HG03039 (cell line): ENCODE measurements at regions not wholly inside any gene's neighbourhood (a gene's known extent, or its start where the extent isn't known, plus 50 kb on each side); places are given as distances from the start of the nearest gene placed in this dataset.

ENCODE experiments used
- ATAC-seq: cut with Tn5 transposase; IDR thresholded peaks from one replicate; pipeline ENCODE4 v1.9.1; 2021; ENCODE audit warnings: mild to moderate bottlenecking, moderate library complexity; ENCODE audit not compliant: unreplicated experiment

- no peak for ATAC-seq
Observed at GRCh38 chr20:6501061-6501460, 266.4 kb upstream of the BMP2 start.

GRCh38 chr20:6499566-6499965, 267.9 kb upstream of the BMP2 start:
- ATAC-seq: no peak

DNA sequence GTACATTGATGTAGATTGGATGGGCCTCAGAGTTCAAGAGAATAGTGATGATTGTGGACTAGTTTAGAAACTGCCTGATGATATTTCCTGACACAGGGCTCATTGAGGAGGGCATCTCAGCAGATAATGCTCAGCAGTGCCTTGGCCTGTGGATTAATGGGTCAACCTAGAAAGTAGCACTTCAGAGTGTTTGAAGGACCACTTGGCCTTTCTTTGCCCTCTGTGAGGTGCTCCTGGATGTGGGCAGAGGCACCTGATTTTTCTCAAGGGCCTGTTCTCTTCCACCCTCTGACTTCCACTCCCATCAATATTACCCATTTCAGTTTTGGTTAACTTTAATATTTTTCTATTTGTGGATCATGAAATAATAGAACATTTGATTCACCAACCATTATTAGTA, 270.6 kb upstream of the BMP2 start:
- no peak for ATAC-seq

- no peak for ATAC-seq
Observed at GRCh38 chr20:6495907-6496306, 271.6 kb upstream of the BMP2 start.

DNA sequence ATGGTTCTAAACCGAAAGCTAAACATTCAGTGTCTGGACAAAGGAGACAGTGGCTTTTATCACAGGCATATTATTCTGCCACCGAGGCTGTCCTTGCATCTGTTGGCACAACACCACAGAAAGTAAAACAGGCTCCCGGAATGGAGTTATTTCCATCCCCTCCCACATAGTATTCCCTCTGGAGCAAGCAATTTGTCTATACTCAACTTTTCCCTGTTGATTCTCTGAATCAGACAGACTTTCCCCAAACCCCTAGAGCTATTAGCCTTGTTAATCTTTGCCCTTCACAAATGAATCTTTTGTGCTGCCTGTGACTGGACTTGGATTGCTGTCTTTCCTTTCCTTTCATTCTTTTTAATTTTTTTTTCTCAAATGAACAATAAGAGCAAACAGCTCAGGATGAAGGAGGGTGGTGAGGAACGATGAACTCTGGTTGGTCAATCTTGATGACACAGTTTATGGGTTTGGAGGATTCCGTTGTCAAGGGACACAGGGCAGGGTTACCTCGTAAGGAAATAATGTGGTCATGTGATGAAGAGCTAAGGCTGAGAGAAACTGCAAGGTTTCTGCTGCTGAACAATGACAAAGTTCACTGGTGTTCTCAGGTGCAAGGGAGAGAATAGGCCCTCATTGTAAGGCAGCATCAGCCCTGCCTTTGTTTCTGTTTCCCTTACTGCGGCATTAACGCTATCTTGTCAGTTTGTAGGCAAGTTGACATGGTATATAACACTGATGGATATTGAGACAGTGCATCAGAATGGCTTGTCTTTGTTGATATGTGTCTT, 275.0 kb upstream of the BMP2 start:
- no peak for ATAC-seq

- no peak for ATAC-seq
Observed at GRCh38 chr20:6490849-6491248, 276.6 kb upstream of the BMP2 start.

DNA sequence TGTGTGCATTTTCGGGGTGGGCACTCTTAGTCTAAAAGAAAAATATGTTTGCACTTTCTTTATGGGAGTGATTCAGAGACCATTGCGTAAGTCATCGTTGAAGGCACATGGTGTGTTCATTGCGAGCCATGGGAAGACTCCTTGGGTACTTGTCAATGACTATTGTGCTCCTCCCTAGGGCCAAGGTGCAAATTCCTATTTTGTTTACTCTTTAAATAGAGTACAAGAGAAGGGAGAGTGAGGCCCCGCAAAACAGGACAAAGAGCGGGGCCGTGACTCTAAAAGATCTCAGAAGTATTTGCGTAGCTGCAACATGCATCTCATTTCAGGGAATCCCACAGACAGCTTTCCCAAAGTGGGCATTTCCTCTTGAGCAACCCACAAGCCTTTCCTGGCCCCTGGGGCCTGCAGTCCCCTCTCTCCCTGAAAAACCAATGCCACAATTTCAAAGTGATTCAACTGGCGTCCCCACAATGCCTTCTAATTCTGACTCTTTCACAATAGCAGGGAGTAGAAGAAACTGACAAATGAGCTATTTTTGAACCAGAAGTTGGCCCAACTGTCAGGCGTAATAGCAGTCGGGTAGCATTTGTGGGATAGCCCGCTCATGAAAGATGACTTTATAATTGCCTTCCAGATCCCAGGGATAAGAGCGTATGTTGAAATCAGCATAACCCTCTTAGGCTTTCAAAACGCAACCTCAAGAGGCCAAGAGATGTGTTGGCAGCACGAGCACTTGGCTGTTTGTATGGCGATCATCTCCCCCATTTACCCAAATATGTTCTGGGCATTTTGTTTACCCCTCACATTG, 277.9 kb upstream of the BMP2 start:
- ATAC-seq: no peak

- ATAC-seq: no peak
Observed at GRCh38 chr20:6485351-6485750, 282.1 kb upstream of the BMP2 start.

DNA sequence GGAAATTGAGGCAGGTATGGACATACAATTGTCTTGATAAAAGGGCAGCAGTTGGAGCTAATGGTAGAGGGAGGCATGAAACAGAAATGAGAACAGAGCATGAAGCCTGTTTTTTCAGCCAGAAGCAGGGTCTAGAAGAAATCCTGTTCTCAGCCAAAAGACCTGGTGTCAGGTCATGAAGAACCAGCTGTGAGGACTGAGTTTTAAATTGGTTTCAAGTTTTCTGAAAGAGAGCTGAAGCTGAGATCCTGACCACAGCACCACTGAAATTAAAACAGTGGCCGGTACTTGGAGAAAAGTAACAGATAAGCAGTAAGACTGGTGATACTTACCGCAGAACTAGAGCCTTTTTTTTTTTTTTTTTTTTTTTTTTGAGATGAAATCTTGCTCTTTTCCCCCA, 283.8 kb upstream of the BMP2 start:
- ATAC-seq: no peak

DNA sequence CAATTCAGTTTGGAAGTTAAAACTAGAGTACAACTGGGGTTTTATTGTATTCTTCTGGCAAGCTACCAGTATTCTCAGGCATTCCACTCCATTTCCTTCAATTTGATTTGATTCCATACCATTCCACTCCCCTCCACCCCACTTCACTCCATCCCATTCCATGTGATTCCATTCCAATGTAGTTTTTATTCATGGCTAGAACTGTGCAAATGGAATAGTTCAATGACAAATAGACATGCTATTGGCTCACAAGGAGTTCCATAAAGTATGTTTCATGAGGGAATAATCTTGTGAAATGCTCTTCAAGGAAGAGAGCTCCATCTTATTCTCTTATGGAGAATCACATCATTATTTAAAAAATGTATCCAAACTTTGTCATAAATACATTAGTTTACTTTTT, 285.0 kb upstream of the BMP2 start:
- no peak for ATAC-seq

DNA sequence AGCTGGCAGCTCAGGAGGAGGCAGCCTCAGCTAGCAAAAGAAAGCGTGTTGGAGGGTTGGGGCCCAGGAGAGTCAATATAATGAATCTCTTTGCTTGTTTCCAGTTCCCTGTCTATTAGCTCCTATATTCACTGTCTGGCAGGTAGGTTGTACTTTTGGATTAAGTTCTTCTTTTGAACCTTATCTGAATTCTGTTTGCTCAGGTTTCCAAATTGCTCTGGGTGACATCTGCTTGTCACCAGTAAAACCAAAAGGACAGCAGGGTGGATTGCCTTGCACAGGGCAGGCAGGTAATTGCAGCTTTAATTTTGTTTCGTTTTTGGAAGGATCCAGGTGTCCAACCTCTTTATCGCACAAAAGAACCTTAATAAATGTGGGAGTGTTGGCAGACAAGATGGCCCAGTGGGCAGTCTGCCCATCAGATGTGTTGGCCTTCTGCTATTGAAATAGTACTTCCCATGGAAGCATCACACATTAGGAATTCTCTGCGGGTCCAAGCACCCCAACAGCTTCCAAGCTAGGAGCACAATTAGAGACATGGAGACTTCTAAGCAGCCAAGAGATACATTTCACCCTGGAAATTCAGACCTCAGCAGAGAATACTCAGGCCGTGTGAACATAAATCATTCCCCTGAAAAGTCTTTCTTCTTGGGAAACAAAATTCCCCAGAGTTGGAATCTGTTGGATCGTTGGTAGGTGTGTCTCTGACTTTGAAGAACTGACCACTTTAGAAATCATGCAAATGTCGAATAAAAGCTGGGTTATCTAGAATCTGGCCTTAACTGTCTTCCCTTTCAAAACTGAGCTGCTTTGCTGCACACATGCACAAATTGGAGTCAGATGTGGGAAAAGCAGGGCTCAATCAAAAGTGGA, 286.9 kb upstream of the BMP2 start:
- ATAC-seq: no peak

DNA sequence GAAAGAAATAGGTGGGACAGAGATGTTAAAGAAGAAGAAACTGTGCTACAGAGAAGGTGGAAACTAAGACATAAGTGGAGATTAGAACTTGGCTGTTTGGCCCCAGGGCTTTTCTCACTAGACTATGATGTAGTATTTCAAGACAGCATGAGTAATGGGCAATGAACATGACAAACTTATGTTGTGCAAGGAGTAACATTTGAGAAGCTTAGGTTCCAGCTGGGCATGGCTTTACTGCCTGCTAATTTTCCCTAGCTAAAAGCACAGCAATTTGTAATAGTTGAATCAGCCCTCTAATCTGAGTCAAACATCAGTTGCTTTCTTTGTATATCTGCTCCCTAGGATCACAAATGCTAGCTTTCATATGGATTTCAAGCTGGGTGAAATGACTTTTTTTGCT, 294.3 kb upstream of the BMP2 start:
- ATAC-seq: no peak

GRCh38 chr20:6471871-6472270, 295.6 kb upstream of the BMP2 start:
- no peak for ATAC-seq

DNA sequence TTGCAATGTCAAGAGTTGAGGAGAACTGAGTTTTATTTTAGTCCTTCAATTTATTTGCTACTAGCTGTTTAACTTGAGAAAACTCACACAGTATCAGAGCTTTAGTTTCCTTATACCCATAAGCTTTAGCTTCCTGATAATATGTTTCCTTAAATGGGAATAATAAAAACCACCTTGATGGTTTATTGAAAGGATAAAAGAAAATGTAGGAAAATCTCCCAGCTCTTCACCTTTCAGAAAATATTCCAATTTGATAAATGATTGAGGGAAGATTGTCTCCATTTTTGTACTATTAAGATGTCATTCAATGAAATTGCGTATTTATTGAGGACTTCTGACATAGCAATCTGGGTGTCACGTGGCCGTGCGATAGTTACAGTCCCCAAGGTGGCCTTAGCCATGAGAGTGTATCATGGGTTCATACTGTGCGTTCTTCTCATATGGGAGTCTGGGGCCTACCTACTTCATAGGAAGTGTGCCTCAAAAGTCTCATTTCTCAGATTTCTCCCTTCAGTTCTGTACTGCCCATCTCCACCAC, 296.3 kb upstream of the BMP2 start:
- no peak for ATAC-seq

DNA sequence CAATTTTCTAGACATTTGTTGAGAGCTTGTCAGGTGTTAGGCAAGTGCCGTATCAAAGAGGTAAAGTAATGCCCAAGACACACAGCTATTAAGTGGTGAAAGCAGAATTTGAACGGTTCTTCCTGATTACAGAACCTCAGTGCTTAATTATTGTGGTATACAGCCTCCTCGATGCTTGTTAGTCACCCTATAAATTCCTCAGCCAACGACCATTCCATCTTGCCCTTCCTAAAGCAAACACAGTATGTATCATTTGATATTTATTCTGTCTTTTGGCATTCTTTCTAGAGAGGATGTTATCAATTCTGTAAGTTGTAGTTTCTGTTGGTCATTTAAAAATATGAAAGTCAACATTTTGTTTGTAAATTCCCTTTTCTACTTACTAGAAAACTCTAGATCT, 297.8 kb upstream of the BMP2 start:
- no peak for ATAC-seq

GRCh38 chr20:6468423-6469116, 298.9 kb upstream of the BMP2 start:
- ATAC-seq: no peak

GRCh38 chr20:6467562-6467961, 299.9 kb upstream of the BMP2 start:
- no peak for ATAC-seq

DNA sequence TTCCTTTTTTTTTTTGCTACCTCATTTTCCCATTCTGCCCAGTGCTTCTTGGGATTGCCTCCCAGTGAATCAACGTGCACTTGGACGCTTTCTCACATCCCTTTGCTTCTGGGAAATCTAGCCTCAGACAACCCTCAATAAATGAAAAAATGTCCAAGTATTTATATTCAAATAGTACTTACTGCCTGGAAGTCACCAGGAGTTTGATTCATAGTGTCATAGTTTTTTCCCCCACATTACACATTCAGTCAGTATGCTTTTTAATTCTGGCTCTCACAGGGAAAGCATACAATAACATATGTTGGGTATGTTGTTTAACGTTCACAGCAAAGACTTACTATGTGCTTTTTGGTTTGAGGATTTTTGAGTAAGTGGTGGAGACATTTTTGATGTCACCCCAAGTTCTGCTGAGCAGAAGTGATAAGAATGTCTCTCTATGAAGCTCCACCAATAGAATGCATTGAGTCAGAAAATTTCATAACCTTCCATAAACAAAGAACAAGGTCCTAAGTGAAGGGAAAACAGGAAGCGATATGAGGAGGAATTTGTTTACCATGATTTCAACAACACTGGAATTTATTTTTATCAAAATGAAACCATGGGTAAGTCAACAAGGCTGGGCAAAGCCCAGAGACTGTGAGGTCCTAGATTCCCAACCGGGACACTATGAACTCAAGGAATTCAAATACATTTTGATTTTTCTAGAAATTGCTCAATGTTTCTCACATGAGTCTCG, 301.2 kb upstream of the BMP2 start:
- no peak for ATAC-seq

DNA sequence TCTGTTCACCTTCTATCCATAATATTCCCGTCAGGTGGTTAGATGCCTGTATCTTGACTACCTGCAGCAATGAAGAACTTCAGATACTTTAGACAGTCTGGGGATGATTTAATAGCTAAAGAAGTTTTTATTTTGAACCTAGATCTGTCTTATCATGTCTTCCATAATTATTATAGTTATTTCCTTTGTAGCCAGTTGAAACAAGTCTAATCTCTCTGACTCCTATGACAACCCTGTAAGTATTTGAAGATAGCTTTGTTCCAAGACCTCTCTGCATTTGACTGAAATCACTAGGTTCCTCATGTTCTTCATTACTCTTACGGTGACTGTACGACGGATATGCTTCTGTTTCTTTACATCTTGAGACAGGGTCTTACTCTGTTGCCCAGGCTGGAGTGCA, 316.6 kb upstream of the BMP2 start:
- ATAC-seq: no peak

DNA sequence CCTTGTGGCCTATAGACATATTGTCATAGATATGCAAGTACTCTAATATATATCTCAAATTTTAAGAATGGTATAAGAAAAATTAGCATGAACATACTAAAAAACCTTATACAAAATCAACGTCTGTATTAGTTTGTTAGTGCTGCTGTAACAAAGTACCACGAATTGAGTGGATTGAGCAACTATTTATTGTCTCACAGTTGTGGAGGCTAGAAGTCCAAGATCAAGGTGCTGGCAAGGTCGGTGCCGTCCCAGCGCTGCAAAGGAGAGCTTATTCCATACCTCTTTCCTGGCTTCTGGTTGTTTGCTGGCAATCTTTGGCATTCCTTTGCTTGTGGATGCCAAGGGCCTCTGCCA, 317.6 kb upstream of the FERMT1 start:
- ATAC-seq: no peak
